CD14-positive monocyte (primary cell): ENCODE measurements at regions not wholly inside any gene's neighbourhood (a gene's known extent, or its start where the extent isn't known, plus 50 kb on each side); places are given as distances from the start of the nearest gene placed in this dataset.

Source experiments
- DNase-seq, 3 donors: peaks; one replicate each; pipeline ENCODE4 v3.0.0-alpha.2; 2011 to 2022
- H2AFZ ChIP-seq: 2 replicates; pipeline ENCODE4 v1.6.0; 2012; ENCODE audit warnings: mild to moderate bottlenecking, low read depth, low read length, inconsistent platforms; ENCODE audit not compliant: insufficient read depth, poor library complexity, severe bottlenecking
- H3K27ac ChIP-seq, 2 donors: 1 replicate in 1 of 2; 2 replicates in 1 of 2; pipeline ENCODE4 v1.5.1; 2012 to 2013; ENCODE audit warnings: low read length in 2 of 2, control low read depth in 1 of 2, inconsistent platforms in 1 of 2, low read depth in 1 of 2, mild to moderate bottlenecking in 1 of 2
- H3K27me3 ChIP-seq, 2 donors: one replicate each; pipeline versions ENCODE4 v1.6.0 to v1.6.1; 2011 to 2013; ENCODE audit warnings: low read length in 2 of 2; ENCODE audit not compliant: control insufficient read depth in 2 of 2, insufficient read depth in 2 of 2
- H3K36me3 ChIP-seq, 2 donors: replicated peaks in 1 of 2; 1 replicate in 1 of 2; 2 replicates in 1 of 2; pipeline versions ENCODE4 v1.5.1 to v1.6.1; 2012 to 2013; ENCODE audit warnings: low read length in 2 of 2, control low read depth in 1 of 2, inconsistent platforms in 1 of 2, mild to moderate bottlenecking in 1 of 2; ENCODE audit not compliant: insufficient read depth in 2 of 2, control insufficient read depth in 1 of 2
- H3K4me1 ChIP-seq, 2 donors: 1 replicate in 1 of 2; 2 replicates in 1 of 2; pipeline versions ENCODE4 v1.5.1 to v1.6.1; 2012 to 2013; ENCODE audit warnings: low read length in 2 of 2, control low read depth in 1 of 2, inconsistent platforms in 1 of 2, mild to moderate bottlenecking in 1 of 2, moderate library complexity in 1 of 2; ENCODE audit not compliant: insufficient read depth in 2 of 2, control insufficient read depth in 1 of 2
- H3K4me2 ChIP-seq: replicated peaks from 2 replicates; pipeline ENCODE3; 2012; ENCODE audit warnings: low read length, moderate library complexity, mild to moderate bottlenecking; ENCODE audit not compliant: poor library complexity, severe bottlenecking; ENCODE audit errors: extremely low read depth
- H3K4me3 ChIP-seq, 3 experiments: fragments of 200-600 bp in 1 of 3; sonication (generic) in 1 of 3; replicated peaks in 1 of 3; 1 replicate in 2 of 3; 2 replicates in 1 of 3; pipeline ENCODE4 v1.5.1; 2011 to 2013; ENCODE audit warnings: low read length in 3 of 3, mild to moderate bottlenecking in 3 of 3, control low read depth in 2 of 3, low read depth in 2 of 3, inconsistent platforms in 1 of 3, moderate library complexity in 1 of 3
- H3K79me2 ChIP-seq: 2 replicates; pipeline ENCODE4 v1.6.0; 2012; ENCODE audit warnings: mild to moderate bottlenecking, control low read depth, inconsistent platforms, low read length, moderate library complexity; ENCODE audit not compliant: insufficient read depth
- H3K9ac ChIP-seq: 2 replicates; pipeline ENCODE4 v1.6.0; 2017; ENCODE audit warnings: low read length, mild to moderate bottlenecking; ENCODE audit not compliant: insufficient read depth, poor library complexity, severe bottlenecking
- H3K9me3 ChIP-seq, 2 donors: replicated peaks in 1 of 2; 1 replicate in 1 of 2; 2 replicates in 1 of 2; pipeline versions ENCODE4 v1.5.1 to v1.6.1; 2012 to 2013; ENCODE audit warnings: low read length in 2 of 2, control low read depth in 1 of 2; ENCODE audit not compliant: control insufficient read depth in 1 of 2, insufficient read depth in 1 of 2
- H4K20me1 ChIP-seq: 2 replicates; pipeline ENCODE4 v1.6.0; 2012; ENCODE audit warnings: mild to moderate bottlenecking, low read length, control low read depth, moderate library complexity; ENCODE audit not compliant: insufficient read depth
- H3K27ac Mint-ChIP-seq, 7 donors: one replicate each; pipeline ENCODE4 v1.8.0; 2020; ENCODE audit warnings: mild to moderate bottlenecking in 7 of 7, mixed read lengths in 7 of 7, moderate library complexity in 6 of 7, inconsistent platforms in 2 of 7
- H3K27me3 Mint-ChIP-seq, 3 donors: one replicate each; pipeline ENCODE4 v1.8.0; 2021 to 2022; ENCODE audit warnings: low read depth in 3 of 3, mild to moderate bottlenecking in 3 of 3, mixed read lengths in 3 of 3, moderate library complexity in 3 of 3, inconsistent platforms in 1 of 3
- H3K36me3 Mint-ChIP-seq, 2 donors: one replicate each; pipeline ENCODE4 v1.8.0; 2020; ENCODE audit warnings: mixed read lengths in 2 of 2, inconsistent platforms in 1 of 2, mild to moderate bottlenecking in 1 of 2
- H3K4me1 Mint-ChIP-seq: one replicate; pipeline ENCODE4 v1.8.0; 2020; ENCODE audit warnings: mild to moderate bottlenecking, mixed read lengths
- H3K4me3 Mint-ChIP-seq, 2 donors: one replicate each; pipeline ENCODE4 v1.8.0; 2020; ENCODE audit warnings: mild to moderate bottlenecking in 2 of 2, mixed read lengths in 2 of 2, moderate library complexity in 1 of 2
- H3K9me3 Mint-ChIP-seq, 7 donors: one replicate each; pipeline ENCODE4 v1.8.0; 2020 to 2022; ENCODE audit warnings: mixed read lengths in 7 of 7, mild to moderate bottlenecking in 6 of 7, moderate library complexity in 6 of 7, inconsistent platforms in 2 of 7
- WGBS: methylation state at CpG from one replicate; pipeline ENCODE4 v1.1.5; 2013; ENCODE audit warnings: missing lambda C conversion rate; ENCODE audit not compliant: insufficient coverage; 5-methylcytosine and 5-hydroxymethylcytosine counted together
- intact Hi-C, 2 donors: fragments of 100-400 bp; cut with micrococcal nuclease; formaldehyde crosslinking; loops; one replicate each; pipeline versions ENCODE4 v1.15.0 to v1.15.1; 2023
- TF ChIP-seq, protein P1 (sequence below): fragments of 200-600 bp; IDR thresholded peaks from one replicate; pipeline ENCODE4 v1.8.0; 2022; ENCODE audit warnings: antibody characterized with exemption, mild to moderate bottlenecking

DNA sequence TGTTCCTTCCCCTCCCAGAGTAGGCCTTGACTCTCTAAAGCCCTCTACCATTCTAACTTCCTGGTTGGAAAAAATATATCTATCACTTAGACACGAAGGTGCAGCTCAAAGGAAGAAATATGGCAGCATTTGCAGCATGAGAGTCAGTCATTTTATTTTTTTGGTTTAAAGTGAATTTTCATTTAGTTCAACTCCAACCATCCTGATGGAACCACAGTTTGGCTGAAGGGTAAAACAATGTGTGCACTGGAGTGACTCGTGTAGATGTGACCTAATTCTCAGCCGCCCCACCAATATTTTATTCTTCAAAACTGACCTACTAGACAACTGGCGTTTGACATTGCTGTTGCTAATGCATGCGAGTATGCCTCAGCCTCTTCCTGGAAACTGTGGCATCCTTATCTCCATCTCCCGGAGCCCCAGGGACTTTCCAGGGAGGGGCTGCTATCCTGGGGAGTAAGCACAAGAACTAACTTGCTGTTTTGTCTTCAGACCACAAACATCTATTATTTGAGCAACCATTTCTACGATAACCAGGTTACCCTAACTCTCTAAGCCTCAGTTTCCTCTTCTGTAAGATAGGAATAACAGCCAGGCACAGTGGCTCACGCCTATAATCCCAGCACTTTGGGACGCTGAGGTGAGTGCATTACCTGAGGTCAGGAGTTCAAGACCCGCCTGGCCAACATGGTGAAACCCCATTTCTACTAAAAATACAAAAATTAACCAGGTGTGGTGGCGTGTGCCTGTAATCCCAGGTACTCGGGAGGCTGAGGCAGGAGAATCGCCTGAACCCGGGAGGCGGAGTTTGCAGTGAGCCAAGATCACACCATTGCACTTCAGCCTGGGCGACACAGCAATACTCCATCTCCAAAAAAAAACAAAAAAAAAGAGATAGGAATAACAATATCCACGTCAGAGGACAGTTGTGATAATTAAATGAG lies 148.7 kb upstream of the JARID2 start:
- Mint-ChIP-seq H3K36me3 (no peaks in the 10 kb centered on the region), H3K27ac (peak overlapping the region in 1 of 7 donors; percentile 35), H3K27me3 (peaks cover 0 to 3% (median 0%) of the 10 kb centered on the region in 3 donors), H3K4me3 (no peak overlapping the region), H3K9me3 (peaks cover 0 to 11% (median 0%) of the 10 kb centered on the region in 7 donors), H3K4me1 (peaks cover 20% of the 10 kb centered on the region)
- no peaks in the 10 kb centered on the region for H3K79me2 ChIP-seq
- intact Hi-C loops: no loop called here
- TF ChIP-seq, protein P1, sequence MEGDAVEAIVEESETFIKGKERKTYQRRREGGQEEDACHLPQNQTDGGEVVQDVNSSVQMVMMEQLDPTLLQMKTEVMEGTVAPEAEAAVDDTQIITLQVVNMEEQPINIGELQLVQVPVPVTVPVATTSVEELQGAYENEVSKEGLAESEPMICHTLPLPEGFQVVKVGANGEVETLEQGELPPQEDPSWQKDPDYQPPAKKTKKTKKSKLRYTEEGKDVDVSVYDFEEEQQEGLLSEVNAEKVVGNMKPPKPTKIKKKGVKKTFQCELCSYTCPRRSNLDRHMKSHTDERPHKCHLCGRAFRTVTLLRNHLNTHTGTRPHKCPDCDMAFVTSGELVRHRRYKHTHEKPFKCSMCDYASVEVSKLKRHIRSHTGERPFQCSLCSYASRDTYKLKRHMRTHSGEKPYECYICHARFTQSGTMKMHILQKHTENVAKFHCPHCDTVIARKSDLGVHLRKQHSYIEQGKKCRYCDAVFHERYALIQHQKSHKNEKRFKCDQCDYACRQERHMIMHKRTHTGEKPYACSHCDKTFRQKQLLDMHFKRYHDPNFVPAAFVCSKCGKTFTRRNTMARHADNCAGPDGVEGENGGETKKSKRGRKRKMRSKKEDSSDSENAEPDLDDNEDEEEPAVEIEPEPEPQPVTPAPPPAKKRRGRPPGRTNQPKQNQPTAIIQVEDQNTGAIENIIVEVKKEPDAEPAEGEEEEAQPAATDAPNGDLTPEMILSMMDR: no peak
- no peak overlapping the region for H3K4me3 ChIP-seq
- no peak overlapping the region for H3K27ac ChIP-seq
- H3K36me3 ChIP-seq: no peaks in the 10 kb centered on the region
- H2AFZ ChIP-seq: no peak overlapping the region
- H3K9me3 ChIP-seq: no peaks in the 10 kb centered on the region
- no peak overlapping the region for H3K9ac ChIP-seq
- H3K4me1 ChIP-seq: peaks cover 4 to 7% of the 10 kb centered on the region in 2 donors
- H3K4me2 ChIP-seq: no peak overlapping the region
- DNase-seq: no peak
- H3K27me3 ChIP-seq: no peaks in the 10 kb centered on the region
- H4K20me1 ChIP-seq: no peaks in the 10 kb centered on the region
- WGBS: 98% methylated on average over 8 of the region's 17 CpGs

DNA sequence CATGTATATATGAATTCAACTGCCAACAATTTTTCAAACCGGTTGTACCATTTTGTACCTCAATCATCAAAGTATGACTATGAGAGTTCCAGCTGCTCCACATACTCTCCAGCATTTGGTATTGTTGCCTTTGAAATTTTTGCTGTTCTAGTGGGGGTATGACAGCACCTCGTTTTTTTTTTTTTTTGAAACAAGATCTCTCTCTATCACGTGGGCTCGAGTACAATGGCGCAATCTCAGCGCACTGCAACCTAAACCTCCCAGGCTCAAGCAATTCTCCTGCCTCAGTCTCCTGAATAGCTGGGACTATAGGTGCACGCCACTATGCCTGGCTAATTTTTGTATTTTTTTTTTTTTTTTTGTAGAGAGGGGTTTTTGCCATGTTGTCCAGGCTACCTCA lies 144.7 kb upstream of the JARID2 start:
- Histone ChIP-seq H3K9me3 (peaks cover 4 to 8% of the 10 kb centered on the region in 2 donors), H3K4me1 (peaks cover 4 to 5% of the 10 kb centered on the region in 2 donors), H3K79me2 (no peaks in the 10 kb centered on the region), H4K20me1 (no peaks in the 10 kb centered on the region), H3K27ac (no peak overlapping the region), H3K27me3 (no peaks in the 10 kb centered on the region), H3K4me2 (no peak overlapping the region), H2AFZ (no peak overlapping the region), H3K36me3 (no peaks in the 10 kb centered on the region), H3K4me3 (no peak overlapping the region), H3K9ac (no peak overlapping the region)
- intact Hi-C loops: no loop called here
- no peak for DNase-seq
- Mint-ChIP-seq H3K27ac (no peak overlapping the region), H3K27me3 (peaks cover 0 to 3% (median 1%) of the 10 kb centered on the region in 3 donors), H3K4me1 (peaks cover 6% of the 10 kb centered on the region), H3K4me3 (no peak overlapping the region), H3K9me3 (peaks cover 0 to 14% (median 7%) of the 10 kb centered on the region in 7 donors), H3K36me3 (peaks cover 0 to 3% of the 10 kb centered on the region in 2 donors)
- TF ChIP-seq, protein P1: no peak
- no CpG with 5 or more reads among the region's 7 CpGs for whole genome bisulfite sequencing
